ENCODE measurements at regions not wholly inside any gene's neighbourhood (a gene's known extent, or its start where the extent isn't known, plus 50 kb on each side); places are given as distances from the start of the nearest gene placed in this dataset.

- Histone ChIP-seq H3K18ac (ENCODE audit: insufficient read length, low read depth, low read length) (no peak overlapping the region), H2BK20ac (ENCODE audit: low read depth, low read length, poor library complexity, severe bottlenecking) (no peak overlapping the region), H3K56ac (ENCODE audit: insufficient read length, low read depth, low read length) (no peak overlapping the region), H2BK5ac (ENCODE audit: insufficient read length, low read length) (no peak overlapping the region), H4K20me1 (ENCODE audit: control insufficient read depth, insufficient read depth, insufficient read length) (no peaks in the 10 kb centered on the region), H3K27me3 (ENCODE audit: insufficient read depth, low read length) (no peaks in the 10 kb centered on the region), H3K23me2 (ENCODE audit: insufficient read length, low read depth, low read length, poor library complexity, severe bottlenecking) (no peaks in the 10 kb centered on the region), H3K9ac (ENCODE audit: extremely low read depth, insufficient read length, low read length) (no peak overlapping the region), H4K91ac (ENCODE audit: insufficient read length, low read depth, low read length) (no peak overlapping the region), H3K4me1 (ENCODE audit: insufficient read depth, low read length) (no peaks in the 10 kb centered on the region), H2AK5ac (ENCODE audit: insufficient read length, low read length) (no peak overlapping the region), H3K27ac (ENCODE audit: insufficient read length, low read depth, low read length) (no peak overlapping the region), H3K23ac (ENCODE audit: insufficient read length, low read depth, low read length) (no peak overlapping the region), H4K5ac (ENCODE audit: insufficient read length, low read depth, low read length) (no peak overlapping the region), H2AFZ (ENCODE audit: low read length) (no peak overlapping the region), H3T11ph (ENCODE audit: low read length) (no peak overlapping the region), H3K79me1 (ENCODE audit: insufficient read depth, low read depth, low read length, poor library complexity, severe bottlenecking) (no peaks in the 10 kb centered on the region), H2BK15ac (ENCODE audit: low read depth, low read length) (no peak overlapping the region), H3K9me3 (ENCODE audit: control insufficient read depth, low read depth, low read length) (no peaks in the 10 kb centered on the region), H4K8ac (replicated peaks; ENCODE audit: insufficient read length, low read depth, low read length) (no peak overlapping the region), H3K14ac (ENCODE audit: insufficient read depth, low read length) (no peak overlapping the region), H3K4ac (ENCODE audit: low read depth, low read length) (no peak overlapping the region), H2BK120ac (ENCODE audit: low read depth, low read length, poor library complexity, severe bottlenecking) (no peak overlapping the region), H3K79me2 (ENCODE audit: insufficient read depth, low read length) (no peaks in the 10 kb centered on the region), H2BK12ac (ENCODE audit: insufficient read length, low read depth, low read length) (no peak overlapping the region), H3K4me2 (ENCODE audit: insufficient read depth, insufficient read length, low read length) (no peak overlapping the region)
- Mint-ChIP-seq H3K36me3 (ENCODE audit: insufficient read depth in 1 of 3, low read depth in 3 of 3) (no peaks in the 10 kb centered on the region), H3K4me3 (no peak overlapping the region), H3K9me3 (no peaks in the 10 kb centered on the region), H3K27me3 (ENCODE audit: low read depth) (peaks cover 1% of the 10 kb centered on the region; the same call in 1 of the 2 replicates), H3K4me1 (no peaks in the 10 kb centered on the region), H3K27ac (no peak overlapping the region)
- TF ChIP-seq CTCF (conservative IDR thresholded peaks at IDR 0.05) = no peak
- DNase-seq = no peak
Measured at GRCh38 chr15:35317217-35317616, 228.7 kb downstream of the DPH6 start.
